Right ventricle myocardium inferior (tissue), 1 donor: ENCODE measurements at regions not wholly inside any gene's neighbourhood (a gene's known extent, or its start where the extent isn't known, plus 50 kb on each side); places are given as distances from the start of the nearest gene placed in this dataset.

Experiments used
- ATAC-seq: fragments of 200-7000 bp; cut with Tn5 transposase; one replicate; pipeline ENCODE4 v1.9.1; 2020; ENCODE audit warnings: mild to moderate bottlenecking, moderate library complexity
- DNase-seq: peaks from one replicate; pipeline ENCODE4 v3.0.0; 2021; ENCODE audit errors: missing footprints
- intact Hi-C: fragments of 100-400 bp; cut with DNase I; formaldehyde crosslinking; loops from one replicate; pipeline ENCODE4 v1.11.0; 2022
- donor health status: DM: no; HTN: yes; CAD: no; lungs with severe emphysema.

GRCh38 chr14:49969961-49970360, 77.1 kb downstream of the ARF6 start:
- no peak for ATAC-seq
- intact Hi-C loops: no loop called here
- no peak for DNase-seq

- intact Hi-C loops: no loop called here
- ATAC-seq (peak; percentile 63), DNase-seq (no peak)
Observed at GRCh38 chr14:49970474-49971147, 77.7 kb downstream of the ARF6 start.

DNA sequence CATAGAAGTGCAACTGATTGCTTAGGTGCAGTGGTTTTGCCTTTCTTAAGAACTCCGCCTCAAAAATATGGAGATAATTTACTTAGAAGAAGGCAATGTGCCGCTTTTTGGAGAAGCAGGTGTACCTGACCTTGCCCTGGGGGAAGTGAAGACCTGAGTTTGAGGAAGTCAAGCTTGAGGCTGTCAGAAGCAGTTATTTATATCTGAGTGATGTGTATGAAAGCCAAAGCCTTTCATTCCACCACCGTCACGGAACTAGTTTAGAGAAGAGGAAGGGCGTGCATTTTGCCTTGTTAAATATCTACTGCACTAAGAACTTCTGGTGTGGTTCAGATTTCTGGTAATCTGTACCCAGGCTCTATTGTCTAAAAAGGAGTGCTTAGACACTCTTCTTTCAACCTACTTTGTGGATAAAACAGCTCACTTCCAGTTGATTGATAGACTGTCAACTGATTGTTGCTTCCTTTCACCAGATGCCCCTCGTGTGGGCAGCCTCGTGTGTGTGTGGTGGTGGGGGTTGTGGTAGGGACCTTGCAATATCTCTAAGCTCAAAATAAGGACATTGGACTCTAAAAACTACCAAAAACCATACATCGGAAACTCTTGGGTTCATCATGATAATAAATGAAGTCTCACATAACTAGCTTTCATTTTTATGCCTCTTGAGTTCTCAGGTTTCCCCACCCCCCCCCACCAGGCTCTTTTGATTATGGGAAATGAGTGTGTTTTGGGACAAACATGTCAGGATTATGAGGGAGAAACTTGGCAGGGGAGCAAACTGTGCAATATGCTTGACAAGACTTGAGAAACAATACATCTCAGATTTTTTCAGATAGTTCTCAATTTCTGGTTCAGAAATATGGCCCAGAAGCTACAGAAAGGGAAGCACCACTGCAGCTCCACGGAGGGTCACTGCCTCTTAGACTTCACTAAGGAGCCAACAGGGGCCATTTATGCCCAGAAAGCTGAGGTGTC, 78.6 kb downstream of the ARF6 start:
- peak; percentile 30 for ATAC-seq
- DNase-seq: no peak
- intact Hi-C loops: no loop called here

- intact Hi-C loops: no loop called here
- DNase-seq: no peak
- ATAC-seq: no peak
Observed at GRCh38 chr14:49972131-49972671, 79.3 kb downstream of the ARF6 start.

DNA sequence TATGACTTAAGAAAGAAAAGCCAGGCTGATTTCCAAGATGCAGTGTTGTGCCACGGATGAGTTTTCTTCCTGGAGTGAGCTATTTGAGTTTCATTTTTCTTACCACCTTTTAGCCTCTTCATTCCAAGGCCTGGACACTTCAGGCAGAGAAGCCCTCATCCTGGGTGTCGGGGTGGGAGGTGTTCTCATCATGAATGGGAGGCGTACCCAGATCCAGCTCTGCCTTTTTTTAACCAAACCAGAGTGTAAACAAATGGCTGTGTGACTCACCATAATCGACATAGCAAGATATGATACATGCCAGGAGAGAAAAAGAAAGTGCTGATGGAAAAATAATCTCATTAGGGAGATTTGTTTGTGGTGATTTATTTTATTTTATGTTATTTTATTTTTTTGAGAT, 79.9 kb downstream of the ARF6 start:
- DNase-seq: no peak
- intact Hi-C loops: no loop called here
- ATAC-seq: peak; percentile 66

GRCh38 chr14:49975276-49975675, 82.4 kb downstream of the ARF6 start:
- no peak for ATAC-seq
- DNase-seq: no peak
- intact Hi-C loops: no loop called here

GRCh38 chr14:49975799-49976198, 82.9 kb downstream of the ARF6 start:
- DNase-seq: no peak
- no peak for ATAC-seq
- intact Hi-C loops: no loop called here

DNA sequence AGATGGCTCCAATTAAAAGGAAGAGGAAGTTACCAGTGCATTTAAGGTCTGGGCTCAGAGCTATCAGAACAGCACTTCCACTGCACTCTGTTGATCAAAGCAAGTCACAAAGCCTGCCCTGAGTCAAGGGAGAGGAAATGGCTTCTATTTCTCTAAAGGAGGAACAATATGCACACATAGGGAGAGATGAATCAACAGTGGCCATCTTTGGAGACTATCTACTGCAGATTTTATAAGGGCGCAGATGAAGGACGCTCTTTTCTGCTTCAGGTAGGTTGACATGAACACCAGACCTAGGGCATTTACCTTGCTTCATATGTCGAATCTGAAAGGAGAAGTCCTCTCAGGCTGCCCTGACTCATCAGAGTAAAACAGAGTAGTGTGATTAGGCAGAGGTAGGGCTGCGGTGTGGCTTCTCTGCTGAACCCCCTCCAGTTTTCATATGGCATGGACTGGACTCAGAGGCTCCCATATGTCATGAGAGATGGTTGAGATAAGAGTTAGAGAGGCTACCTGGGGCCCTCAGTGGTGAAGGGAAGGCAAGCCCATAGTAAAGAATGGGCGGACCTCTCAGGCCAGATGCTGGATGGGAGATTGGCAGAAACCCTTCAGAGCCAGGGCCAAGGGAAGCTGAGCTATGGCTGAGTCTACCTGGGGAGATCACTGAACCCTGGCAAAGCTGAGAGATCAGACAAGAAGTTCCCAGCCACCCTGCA, 84.4 kb downstream of the ARF6 start:
- peak; percentile 38 for ATAC-seq
- no peak for DNase-seq
- intact Hi-C loops: no loop called here

DNA sequence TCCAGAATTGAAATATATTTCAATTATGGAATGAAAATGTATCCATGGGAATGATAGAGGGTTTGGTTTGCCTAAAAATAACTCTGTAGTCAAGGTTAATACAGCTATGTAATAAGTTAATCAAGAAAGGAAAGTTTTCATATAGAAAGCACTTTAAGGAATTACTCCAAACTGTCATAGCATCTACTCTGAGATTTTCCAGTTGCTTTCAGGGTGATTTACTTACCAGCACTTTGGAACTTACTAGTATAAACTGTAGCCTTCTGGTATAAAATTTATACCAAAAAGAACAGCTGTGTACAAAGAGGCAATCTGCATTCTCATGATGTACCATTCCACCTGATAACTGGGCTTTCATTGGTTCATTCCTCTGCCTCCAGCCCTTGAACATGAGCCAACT, 87.1 kb downstream of the ARF6 start:
- DNase-seq (no peak), ATAC-seq (no peak)
- intact Hi-C loops: no loop called here

DNA sequence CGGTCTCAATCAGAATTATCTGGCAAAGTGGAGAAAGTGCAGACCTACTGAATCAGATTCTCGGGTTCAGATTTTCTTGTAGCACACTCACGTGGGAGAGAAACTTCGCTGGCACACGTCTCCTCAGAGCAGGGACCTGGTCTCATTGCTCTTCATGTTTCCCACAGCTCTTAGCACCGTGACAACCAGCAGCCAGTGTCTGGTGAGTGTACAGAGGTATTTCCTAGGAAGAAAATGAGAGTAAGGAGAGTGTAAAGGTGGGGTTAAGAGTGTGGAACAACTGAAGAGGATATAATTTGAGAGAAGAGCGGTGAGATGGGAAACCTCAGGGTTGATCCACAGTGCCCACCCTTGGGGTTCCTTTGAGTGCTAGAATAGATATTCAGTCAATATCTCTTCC, 89.2 kb downstream of the ARF6 start:
- intact Hi-C loops: no loop called here
- DNase-seq (no peak), ATAC-seq (peak; percentile 8)

- DNase-seq: no peak
- intact Hi-C loops: no loop called here
- peak; percentile 26 for ATAC-seq
Observed at GRCh38 chr14:49982501-49982951, 89.6 kb downstream of the ARF6 start.

DNA sequence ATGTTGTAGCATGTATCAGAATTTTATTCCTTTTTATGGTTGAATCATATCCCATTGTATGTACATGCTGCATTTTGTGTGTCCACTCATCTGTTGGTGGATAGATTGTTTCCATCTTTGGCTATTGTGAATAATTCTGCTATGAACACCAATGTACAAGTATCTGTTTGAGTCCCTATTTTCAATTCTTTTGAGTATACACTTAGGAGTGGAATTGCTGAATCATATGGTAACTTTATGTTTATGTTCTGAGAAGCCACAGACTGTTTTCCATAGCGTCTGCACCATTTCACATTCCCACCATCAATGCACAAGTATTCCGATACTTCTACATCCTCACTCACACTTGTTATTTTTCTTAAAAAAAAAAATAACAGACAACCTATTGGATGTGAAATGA, 91.5 kb downstream of the ARF6 start:
- intact Hi-C loops: no loop called here
- DNase-seq (no peak), ATAC-seq (no peak)

DNA sequence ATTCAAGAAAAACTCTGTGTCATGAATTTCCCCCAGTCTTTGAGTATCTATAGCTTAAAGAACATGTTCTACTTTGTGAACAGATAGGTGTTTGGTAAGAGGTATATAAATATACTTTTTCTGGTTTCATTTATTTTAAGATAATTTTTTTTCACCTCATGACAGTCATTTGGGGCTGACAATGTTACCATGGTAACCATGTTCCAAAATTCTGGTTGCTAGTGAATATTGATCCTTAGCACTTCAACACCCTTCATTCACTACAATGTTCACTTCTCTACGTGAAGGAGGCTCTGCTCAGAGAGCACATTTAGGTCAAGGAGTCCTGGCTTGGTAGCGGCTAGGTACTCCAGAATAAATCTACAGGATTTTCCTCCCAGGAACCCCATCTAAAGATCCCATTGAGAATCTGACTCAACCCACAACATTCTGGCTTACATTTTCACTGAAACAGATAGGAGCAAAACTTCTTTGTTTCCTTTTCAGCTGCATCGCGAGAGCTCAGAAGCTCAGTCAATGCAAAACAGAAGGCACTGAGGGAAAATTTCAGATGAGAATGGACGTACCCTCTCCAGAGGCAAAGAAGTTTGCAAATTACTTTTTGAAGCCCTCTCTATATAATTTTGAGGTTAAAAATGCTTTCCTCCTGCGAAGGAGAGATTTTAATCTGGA, 93.6 kb downstream of the ARF6 start:
- intact Hi-C loops: no loop called here
- no peak for DNase-seq
- no peak for ATAC-seq

- intact Hi-C loops: no loop called here
- DNase-seq (no peak), ATAC-seq (peak; percentile 31)
Observed at GRCh38 chr14:49988080-49988990, 95.5 kb downstream of the ARF6 start.

- ATAC-seq (no peak), DNase-seq (no peak)
- intact Hi-C loops: no loop called here
Observed at GRCh38 chr14:49989966-49990365, 97.1 kb downstream of the ARF6 start.

DNA sequence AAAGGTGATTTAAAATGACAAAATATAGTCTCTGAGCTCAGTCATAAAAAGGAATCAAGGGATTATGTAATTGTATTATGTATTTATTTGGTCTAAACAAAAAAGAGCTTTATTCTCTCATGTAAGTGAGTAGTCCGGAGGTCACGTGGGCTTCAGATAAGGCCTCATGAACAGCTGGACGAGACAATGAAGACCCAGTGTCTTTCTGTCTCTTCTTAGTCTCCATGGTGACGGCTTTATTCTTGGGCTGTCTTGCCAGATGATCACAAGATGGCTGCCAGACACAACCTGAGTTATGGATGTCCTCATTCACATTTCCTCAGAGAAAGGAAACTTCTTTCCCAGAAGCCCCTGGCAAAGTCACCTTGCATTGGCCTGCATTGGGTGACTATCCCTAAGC, 98.6 kb downstream of the ARF6 start:
- intact Hi-C loops: no loop called here
- ATAC-seq: no peak
- DNase-seq: no peak

DNA sequence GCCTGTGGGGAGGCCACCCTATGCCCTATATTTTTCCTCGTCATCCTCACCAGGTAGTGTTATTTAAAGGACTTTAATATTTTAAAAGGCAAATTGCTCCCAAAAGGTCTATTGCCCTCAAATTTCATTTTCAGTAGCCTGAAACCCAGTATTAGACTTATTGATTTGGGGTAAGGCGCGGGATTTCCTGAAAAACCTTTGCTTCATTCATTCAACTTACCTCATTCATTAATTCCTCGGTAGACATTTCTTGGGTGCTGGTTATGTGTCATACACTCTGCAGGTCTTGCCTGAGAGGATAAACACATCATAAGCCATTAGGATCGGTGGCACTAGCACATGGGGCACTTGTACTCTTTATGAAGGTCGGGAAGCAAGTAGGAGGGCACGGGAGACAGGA, 99.2 kb downstream of the ARF6 start:
- no peak for DNase-seq
- ATAC-seq: no peak
- intact Hi-C loops: no loop called here

DNA sequence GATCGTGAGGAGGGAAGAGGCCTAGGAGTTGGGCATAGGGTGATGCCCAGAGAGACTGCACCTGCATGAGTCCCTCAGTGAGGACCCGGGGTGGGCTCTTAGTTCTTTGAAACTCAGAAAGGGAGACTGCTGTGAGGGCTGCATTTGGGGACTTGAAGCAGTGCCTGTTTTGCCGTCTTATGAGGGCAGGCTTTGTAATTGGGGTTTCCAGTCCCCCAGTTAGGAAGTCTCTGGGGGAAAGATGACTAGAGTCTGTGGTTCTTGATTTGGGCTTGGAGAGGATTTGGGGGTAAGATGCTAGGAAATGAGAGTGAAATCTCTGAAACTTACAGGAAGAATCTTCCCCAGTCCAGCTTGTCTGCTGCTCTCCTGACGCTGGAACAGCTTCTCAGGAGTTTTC, 99.6 kb downstream of the ARF6 start:
- intact Hi-C loops: no loop called here
- DNase-seq: no peak
- no peak for ATAC-seq
